Fibroblast of pulmonary artery (primary cell): ENCODE measurements at regions not wholly inside any gene's neighbourhood (a gene's known extent, or its start where the extent isn't known, plus 50 kb on each side); places are given as distances from the start of the nearest gene placed in this dataset.

Experiments
- DNase-seq: peaks from one replicate; pipeline ENCODE4 v3.0.0-alpha.2; 2010; ENCODE audit warnings: low read depth
- H3K4me3 ChIP-seq: replicated peaks from 2 replicates; pipeline ENCODE4 v1.5.1; 2011; ENCODE audit warnings: low read depth, mild to moderate bottlenecking, control low read depth, low read length, moderate library complexity
- CTCF ChIP-seq: IDR thresholded peaks from 2 replicates; pipeline ENCODE4 v1.5.1; 2011; ENCODE audit warnings: mild to moderate bottlenecking, control low read depth, low read length, inconsistent platforms; ENCODE audit errors: missing control alignments

DNA sequence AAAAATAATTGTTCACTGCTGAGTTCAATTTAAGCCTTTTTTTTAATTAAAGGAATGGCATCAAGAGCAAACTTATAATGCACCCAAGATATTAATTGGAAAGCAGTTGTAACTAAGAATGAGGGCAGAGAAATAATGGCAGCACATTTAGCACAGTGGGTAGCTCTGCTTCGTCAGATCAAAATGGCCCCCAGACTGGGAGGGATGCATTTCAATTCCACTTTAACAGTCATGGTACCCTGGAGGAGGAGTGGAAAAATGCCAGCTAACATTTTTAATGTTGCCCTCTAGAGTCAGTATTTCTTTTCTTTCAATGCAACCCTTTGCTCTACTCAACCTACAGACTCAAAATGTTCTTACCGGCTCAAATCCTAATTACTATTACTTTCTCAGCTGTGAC, 504.8 kb upstream of the SETBP1 start:
- TF ChIP-seq CTCF = no peak
- no peak overlapping the region for H3K4me3 ChIP-seq
- DNase-seq = no peak

- DNase-seq = peak; percentile 38
- no peak overlapping the region for H3K4me3 ChIP-seq
- TF ChIP-seq CTCF = no peak
Observed at GRCh38 chr18:44178476-44178875, 502.2 kb upstream of the SETBP1 start.

DNA sequence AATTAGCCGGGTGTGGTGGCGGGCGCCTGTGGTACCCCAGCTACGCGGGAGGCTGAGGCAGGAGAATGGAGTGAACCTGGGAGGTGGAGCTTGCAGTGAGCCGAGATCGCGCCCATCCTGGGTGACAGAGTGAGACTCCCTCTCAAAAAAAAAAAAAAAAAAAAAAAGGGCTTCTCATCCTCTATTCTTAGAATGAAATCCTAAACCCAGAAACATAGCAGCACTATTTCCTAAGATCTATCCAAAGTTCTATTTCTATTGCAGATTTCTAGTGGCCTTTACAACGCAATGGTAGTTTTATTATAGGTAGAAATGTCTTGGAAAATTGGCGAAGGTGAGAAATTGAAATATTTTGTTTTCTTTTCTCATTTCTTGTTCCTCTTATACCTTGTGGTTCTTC, 501.0 kb upstream of the SETBP1 start:
- no peak overlapping the region for H3K4me3 ChIP-seq
- no peak for TF ChIP-seq CTCF
- DNase-seq = no peak

DNA sequence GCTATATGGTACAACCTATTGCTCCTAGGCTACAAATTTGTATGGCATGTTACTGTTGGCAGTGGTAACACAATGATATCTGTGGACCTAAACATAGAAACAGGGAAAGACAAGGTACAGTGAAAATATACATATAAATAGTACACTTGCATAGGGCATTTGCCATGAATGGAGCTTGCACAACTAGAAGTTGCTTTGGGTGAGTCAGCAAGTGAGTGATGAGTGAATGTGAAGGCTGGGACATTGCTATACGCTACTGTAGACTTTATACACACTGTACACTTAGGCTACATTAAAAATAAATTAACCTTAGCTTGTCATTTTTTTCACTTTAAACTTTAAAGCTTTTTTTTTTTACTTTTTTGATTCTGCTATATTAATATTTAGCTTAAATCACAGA, 500.0 kb upstream of the SETBP1 start:
- DNase-seq = peak; percentile 70
- no peak for TF ChIP-seq CTCF
- no peak overlapping the region for H3K4me3 ChIP-seq

DNA sequence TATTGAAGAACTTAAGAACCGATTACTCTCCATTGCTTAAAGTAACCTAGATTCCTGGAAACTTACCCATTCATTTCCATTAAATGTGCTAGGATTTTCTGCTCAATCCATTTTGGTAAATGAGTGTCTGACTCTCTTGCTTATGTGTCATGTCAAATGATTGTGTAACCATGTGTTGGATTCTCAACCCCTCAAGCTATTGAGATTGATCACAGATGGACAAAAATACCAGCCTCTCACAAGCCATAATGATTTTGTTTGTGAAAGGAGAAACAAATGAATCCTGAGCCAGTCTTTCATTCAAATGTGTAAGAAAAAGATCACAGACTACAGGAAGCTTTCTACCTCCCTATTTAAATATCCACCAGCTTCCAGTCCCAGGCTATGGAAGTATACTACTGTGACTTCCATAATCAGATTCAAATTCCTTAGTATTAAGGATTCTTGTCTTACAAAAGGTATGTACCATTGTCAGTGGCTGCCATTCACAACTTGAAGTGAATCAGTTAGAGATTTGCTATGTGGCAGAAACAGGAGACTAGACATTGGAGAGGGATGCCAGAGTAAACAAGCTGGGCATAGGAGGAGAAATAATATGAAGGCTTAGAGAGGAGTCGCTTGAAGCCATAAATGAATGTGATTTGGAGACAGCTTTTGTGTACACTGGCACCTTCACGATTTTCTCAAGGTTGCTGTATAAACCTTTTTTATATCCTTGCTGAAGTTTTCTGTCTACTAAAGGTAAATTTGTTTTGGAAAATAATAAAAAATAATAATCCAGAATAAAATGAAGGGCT, 498.5 kb upstream of the SETBP1 start:
- H3K4me3 ChIP-seq = no peak overlapping the region
- TF ChIP-seq CTCF = no peak
- DNase-seq = no peak

DNA sequence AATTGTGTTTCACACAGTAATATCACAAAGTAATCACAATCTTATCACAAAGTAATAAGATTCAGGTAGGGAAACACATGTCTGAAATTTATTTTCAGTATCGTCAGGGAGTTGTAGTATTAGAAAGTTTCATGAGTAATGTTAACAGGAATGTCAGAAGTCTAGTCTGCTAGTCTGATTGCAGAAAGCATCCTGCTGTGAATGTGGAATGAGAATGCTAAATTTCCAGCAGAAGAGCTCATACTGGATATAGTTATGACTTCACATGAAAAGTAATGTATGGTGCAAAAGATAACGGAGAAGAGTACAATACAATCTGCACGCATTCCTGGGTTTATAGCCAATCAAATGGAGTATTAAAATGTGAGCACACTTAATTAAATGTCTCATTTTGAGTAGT, 494.7 kb upstream of the SETBP1 start:
- H3K4me3 ChIP-seq = no peak overlapping the region
- no peak for TF ChIP-seq CTCF
- DNase-seq = peak; percentile 23

- TF ChIP-seq CTCF = no peak
- DNase-seq = no peak
- H3K4me3 ChIP-seq = no peak overlapping the region
Observed at GRCh38 chr18:44187090-44187489, 493.6 kb upstream of the SETBP1 start.
